ENCODE measurements at regions not wholly inside any gene's neighbourhood (a gene's known extent, or its start where the extent isn't known, plus 50 kb on each side); places are given as distances from the start of the nearest gene placed in this dataset.
A peak's percentile ranks its signal among the peaks of the same experiment; 100 is the strongest.

- TF ChIP-seq ZNF512B (CRISPR knock-in tag; IDR thresholded peaks at IDR 0.05; ENCODE audit: borderline replicate concordance) (no peak), ZNF564 (CRISPR knock-in tag; IDR thresholded peaks at IDR 0.05) (no peak), ADNP (CRISPR knock-in tag; IDR thresholded peaks at IDR 0.05) (no peak), NFIB (CRISPR knock-in tag; IDR thresholded peaks at IDR 0.05; ENCODE audit: borderline replicate concordance) (no peak), ZFAT (CRISPR knock-in tag; conservative IDR thresholded peaks at IDR 0.05) (no peak), ZNF609 (CRISPR knock-in tag; IDR thresholded peaks at IDR 0.05; ENCODE audit: borderline replicate concordance) (peak; percentile 40; the same call in 1 of the 2 replicates), SMARCC2 (IDR thresholded peaks at IDR 0.05) (no peak), CCAR2 (optimal IDR thresholded peaks at IDR 0.05; ENCODE audit: low read depth, low read length) (no peak), HOXA5 (CRISPR knock-in tag; IDR thresholded peaks at IDR 0.05) (no peak), TARDBP (CRISPR knock-in tag; IDR thresholded peaks at IDR 0.05) (peak; percentile 46; the same call in 1 of the 2 replicates), U2AF1 (optimal IDR thresholded peaks at IDR 0.05; ENCODE audit: low read depth, low read length) (no peak), MTA3 (CRISPR knock-in tag; IDR thresholded peaks at IDR 0.05) (no peak), ZNF878 (CRISPR knock-in tag; IDR thresholded peaks at IDR 0.05) (no peak)
- TF ChIP-seq, protein P1, sequence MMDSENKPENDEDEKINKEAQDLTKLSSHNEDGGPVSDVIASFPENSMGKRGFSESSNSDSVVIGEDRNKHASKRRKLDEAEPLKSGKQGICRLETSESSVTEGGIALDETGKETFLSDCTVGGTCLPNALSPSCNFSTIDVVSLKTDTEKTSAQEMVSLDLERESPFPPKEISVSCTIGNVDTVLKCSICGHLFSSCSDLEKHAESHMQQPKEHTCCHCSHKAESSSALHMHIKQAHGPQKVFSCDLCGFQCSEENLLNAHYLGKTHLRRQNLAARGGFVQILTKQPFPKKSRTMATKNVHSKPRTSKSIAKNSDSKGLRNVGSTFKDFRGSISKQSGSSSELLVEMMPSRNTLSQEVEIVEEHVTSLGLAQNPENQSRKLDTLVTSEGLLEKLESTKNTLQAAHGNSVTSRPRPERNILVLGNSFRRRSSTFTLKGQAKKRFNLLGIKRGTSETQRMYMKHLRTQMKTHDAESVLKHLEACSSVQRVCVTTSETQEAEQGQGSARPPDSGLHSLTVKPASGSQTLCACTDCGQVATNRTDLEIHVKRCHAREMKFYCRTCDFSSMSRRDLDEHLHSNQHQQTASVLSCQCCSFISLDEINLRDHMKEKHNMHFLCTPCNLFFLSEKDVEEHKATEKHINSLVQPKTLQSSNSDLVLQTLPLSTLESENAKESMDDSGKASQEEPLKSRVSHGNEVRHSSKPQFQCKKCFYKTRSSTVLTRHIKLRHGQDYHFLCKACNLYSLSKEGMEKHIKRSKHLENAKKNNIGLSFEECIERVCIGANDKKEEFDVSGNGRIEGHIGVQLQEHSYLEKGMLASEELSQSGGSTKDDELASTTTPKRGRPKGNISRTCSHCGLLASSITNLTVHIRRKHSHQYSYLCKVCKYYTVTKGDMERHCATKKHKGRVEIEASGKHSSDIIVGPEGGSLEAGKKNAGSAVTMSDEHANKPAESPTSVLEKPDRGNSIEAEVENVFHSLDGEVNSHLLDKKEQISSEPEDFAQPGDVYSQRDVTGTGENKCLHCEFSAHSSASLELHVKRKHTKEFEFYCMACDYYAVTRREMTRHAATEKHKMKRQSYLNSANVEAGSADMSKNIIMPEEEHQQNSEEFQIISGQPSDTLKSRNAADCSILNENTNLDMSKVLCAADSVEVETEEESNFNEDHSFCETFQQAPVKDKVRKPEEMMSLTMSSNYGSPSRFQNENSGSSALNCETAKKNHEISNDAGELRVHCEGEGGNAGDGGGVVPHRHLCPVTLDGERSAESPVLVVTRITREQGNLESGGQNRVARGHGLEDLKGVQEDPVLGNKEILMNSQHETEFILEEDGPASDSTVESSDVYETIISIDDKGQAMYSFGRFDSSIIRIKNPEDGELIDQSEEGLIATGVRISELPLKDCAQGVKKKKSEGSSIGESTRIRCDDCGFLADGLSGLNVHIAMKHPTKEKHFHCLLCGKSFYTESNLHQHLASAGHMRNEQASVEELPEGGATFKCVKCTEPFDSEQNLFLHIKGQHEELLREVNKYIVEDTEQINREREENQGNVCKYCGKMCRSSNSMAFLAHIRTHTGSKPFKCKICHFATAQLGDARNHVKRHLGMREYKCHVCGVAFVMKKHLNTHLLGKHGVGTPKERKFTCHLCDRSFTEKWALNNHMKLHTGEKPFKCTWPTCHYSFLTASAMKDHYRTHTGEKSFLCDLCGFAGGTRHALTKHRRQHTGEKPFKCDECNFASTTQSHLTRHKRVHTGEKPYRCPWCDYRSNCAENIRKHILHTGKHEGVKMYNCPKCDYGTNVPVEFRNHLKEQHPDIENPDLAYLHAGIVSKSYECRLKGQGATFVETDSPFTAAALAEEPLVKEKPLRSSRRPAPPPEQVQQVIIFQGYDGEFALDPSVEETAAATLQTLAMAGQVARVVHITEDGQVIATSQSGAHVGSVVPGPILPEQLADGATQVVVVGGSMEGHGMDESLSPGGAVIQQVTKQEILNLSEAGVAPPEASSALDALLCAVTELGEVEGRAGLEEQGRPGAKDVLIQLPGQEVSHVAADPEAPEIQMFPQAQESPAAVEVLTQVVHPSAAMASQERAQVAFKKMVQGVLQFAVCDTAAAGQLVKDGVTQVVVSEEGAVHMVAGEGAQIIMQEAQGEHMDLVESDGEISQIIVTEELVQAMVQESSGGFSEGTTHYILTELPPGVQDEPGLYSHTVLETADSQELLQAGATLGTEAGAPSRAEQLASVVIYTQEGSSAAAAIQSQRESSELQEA (CRISPR knock-in tag; IDR thresholded peaks at IDR 0.05; ENCODE audit: not compliant biosample characterization), result no peak
Observed at GRCh38 chr5:135263022-135263668, 135.9 kb downstream of the MACROH2A1 start (continued).

Measured in HepG2 (cell line).